C4-2B (cell line): ENCODE measurements at regions not wholly inside any gene's neighbourhood (a gene's known extent, or its start where the extent isn't known, plus 50 kb on each side); places are given as distances from the start of the nearest gene placed in this dataset.

Experiments
- H3K27ac ChIP-seq: fragments of 450-650 bp; 2 replicates; pipeline ENCODE4 v1.5.1; 2017
- CTCF ChIP-seq: fragments of 450-650 bp; conservative IDR thresholded peaks from 2 replicates; pipeline ENCODE4 v1.5.1; 2017; ENCODE audit warnings: mild to moderate bottlenecking
- ZFX ChIP-seq: fragments of 450-650 bp; IDR thresholded peaks from 2 replicates; pipeline ENCODE4 v1.6.1; 2017

DNA sequence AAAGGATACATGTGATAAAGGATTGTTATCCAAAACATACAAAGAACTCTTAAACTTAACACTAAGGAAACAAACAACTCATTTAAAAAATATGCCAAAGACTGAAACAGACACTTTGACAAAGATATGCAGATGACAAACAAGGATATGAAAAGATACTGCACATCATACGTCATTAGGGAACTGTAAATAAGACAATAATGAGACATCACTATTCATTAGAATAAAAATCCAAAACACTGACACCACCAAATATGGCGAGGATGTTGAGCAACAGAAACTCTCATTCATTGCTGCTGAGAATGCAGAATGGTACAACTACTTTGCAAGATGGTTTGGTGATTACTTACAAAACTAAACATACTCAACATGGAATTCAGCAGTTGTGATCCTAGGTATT, 156.5 kb upstream of the FOXA2 start:
- no peak overlapping the region for H3K27ac ChIP-seq
- TF ChIP-seq ZFX = no peak
- TF ChIP-seq CTCF = no peak

GRCh38 chr20:22744341-22745193, 160.2 kb upstream of the FOXA2 start:
- TF ChIP-seq ZFX = no peak
- no peak for TF ChIP-seq CTCF
- H3K27ac ChIP-seq = no peak overlapping the region

DNA sequence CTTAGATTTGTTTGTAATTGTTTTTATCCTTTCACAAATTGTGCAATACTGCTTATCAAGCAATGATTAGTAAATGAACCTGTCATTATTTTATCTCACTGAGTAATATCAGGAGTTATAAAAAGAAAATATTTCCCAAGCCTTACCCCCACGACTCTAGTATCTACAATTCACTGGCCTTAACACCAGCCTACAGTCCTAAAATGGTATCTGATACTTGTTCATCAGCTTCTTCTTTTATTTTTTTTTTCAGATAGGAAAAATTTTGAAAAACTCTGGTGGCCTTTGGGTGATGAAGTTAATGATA, 160.8 kb upstream of the FOXA2 start:
- TF ChIP-seq CTCF (no peak), ZFX (no peak)
- H3K27ac ChIP-seq = no peak overlapping the region

DNA sequence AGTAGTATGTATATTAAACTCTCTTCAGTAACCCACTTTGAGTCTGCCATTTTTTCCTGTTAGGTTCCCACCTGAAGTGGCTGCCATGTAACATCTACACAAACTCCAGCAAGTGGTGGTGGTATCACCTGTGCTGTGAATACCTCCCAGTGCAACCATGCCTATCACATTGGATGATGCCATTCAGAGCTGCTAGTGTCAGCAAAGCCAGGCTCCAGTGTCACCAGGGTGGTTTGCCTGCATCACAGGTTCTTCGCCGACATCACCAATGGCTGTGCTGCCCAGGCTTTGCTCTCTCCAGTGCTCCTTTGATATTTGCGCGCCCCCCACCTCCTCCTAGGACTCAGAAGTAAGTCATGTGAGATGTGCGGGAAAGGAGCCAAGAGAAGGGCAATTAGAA, 162.6 kb upstream of the FOXA2 start:
- TF ChIP-seq ZFX (no peak), CTCF (no peak)
- H3K27ac ChIP-seq = no peak overlapping the region

- H3K27ac ChIP-seq = no peak overlapping the region
- TF ChIP-seq CTCF = no peak
- no peak for TF ChIP-seq ZFX
Observed at GRCh38 chr20:22752324-22752723, 168.0 kb upstream of the FOXA2 start.

DNA sequence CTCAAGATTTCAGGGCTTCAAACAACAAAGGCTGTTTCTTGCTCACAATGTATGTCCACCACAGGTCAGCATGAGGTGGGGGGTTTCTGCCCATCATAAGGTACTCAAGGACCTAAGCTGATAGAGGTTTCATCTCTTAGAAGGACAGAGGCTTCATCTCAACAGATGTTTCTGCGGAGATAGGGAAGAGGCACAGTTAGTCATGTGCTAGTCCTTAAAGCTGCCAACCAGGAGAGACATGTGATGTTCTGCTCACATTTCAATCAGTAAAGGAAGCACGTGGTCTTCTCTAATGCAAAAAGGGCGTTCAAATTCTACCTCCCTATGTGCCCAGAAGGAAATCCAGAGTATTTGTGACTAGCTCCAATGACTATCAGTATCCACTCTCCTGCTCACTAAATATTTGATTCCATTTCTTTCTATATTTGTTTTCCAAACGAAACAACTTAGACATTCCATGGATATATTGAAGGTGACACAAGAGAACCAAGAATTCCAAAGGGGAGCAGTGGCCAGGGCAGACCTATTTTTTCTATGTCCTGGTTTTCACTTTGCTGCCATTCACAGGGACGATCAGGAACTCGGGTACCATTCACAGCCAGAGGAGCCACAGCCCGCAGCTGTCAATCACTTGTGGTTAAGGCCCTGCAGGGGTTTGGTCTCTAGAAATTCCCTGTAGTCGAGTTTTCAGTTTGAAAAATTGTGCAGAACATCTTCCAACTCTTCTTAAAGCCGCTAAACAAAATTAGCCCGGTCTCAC, 173.2 kb upstream of the FOXA2 start:
- no peak overlapping the region for H3K27ac ChIP-seq
- no peak for TF ChIP-seq CTCF
- TF ChIP-seq ZFX = no peak

DNA sequence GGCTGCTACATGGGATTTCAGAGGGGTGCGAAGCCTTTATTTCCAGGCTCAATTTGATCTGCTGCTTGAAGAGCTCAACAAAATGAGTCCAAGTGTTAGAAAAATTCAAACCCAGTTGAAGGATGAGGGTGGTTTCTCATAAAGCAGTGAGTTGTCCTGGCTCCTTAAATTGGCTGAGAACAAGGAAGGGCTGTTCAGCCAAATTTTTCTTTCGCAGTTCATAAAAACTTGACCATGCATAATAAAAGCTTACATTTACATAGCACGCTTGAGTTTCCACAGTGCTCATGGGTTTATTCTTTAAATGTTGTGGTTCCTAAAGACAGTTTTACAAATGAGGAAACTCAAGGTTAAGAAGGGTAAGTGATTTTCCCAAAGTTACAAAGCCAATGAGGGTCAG, 174.4 kb upstream of the FOXA2 start:
- H3K27ac ChIP-seq = no peak overlapping the region
- no peak for TF ChIP-seq ZFX
- TF ChIP-seq CTCF = no peak
